HepG2 (cell line): ENCODE measurements at regions not wholly inside any gene's neighbourhood (a gene's known extent, or its start where the extent isn't known, plus 50 kb on each side); places are given as distances from the start of the nearest gene placed in this dataset.

ENCODE experiments used
- ATAC-seq: fragments of 200-7000 bp; cut with Tn5 transposase; 3 replicates; pipeline ENCODE4 v1.9.1; 2020; ENCODE audit warnings: mild to moderate bottlenecking, moderate library complexity
- BruUV-seq: library from RNA; stranded (reverse); fragments of 400-500 nt; replicated peaks from 2 replicates; lab custom pipeline; 2021; lab: Mats Ljungman, UMichigan
- CTCF ChIA-PET: fragments of 300-600 bp; formaldehyde crosslinking; extraction: SDS; loops from one replicate; lab custom pipeline; 2021; ENCODE audit warnings: low total read pairs, inconsistent platforms, low intra/inter-chr PET ratio; lab: Yijun Ruan, JAX
- POLR2A ChIA-PET: fragments of 350-600 bp; sonication (Branson Sonifier 250); formaldehyde crosslinking; loops from one replicate; lab custom pipeline; 2020; ENCODE audit warnings: antibody characterized with exemption, inconsistent platforms; lab: Yijun Ruan, JAX
- DNase-seq: peaks from one replicate; pipeline ENCODE4 v3.0.0-alpha.2; 2015; ENCODE audit warnings: low spot score
- FAIRE-seq: peaks from 3 replicates; lab custom pipeline; 2011; peaks lifted over from hg19 to GRCh38; lab: Jason Lieb, UNC
- H2AFZ ChIP-seq: one replicate; pipeline ENCODE4 v1.6.1; 2011; ENCODE audit warnings: low read length, inconsistent platforms
- H3K27ac ChIP-seq: fragments of 300-600 bp; 3 replicates; pipeline ENCODE4 v1.8.0; 2011; ENCODE audit warnings: mixed run types, mild to moderate bottlenecking, mixed read lengths, low read length, inconsistent platforms; ENCODE audit not compliant: insufficient read depth; ENCODE audit errors: extremely low read length
- H3K27me3 ChIP-seq, 2 experiments: fragments of 200-600 bp in 1 of 2; 2 replicates in 1 of 2; 3 replicates in 1 of 2; pipeline versions ENCODE4 v1.6.0 to v1.8.0; 2011; ENCODE audit warnings: low read length in 2 of 2, mild to moderate bottlenecking in 2 of 2, moderate library complexity in 2 of 2, inconsistent platforms in 1 of 2; ENCODE audit not compliant: insufficient read depth in 2 of 2, control insufficient read depth in 1 of 2
- H3K36me3 ChIP-seq, 2 experiments: fragments of 200-600 bp in 1 of 2; replicated peaks in 1 of 2; 2 replicates in 1 of 2; 3 replicates in 1 of 2; pipeline versions ENCODE4 v1.5.1 to v1.8.0; 2011; ENCODE audit warnings: low read length in 2 of 2, inconsistent platforms in 1 of 2; ENCODE audit not compliant: insufficient read depth in 2 of 2, control insufficient read depth in 1 of 2
- H3K4me1 ChIP-seq: 2 replicates; pipeline ENCODE4 v1.5.1; 2012; ENCODE audit warnings: low read length, inconsistent platforms; ENCODE audit not compliant: insufficient read depth
- H3K4me2 ChIP-seq: 2 replicates; pipeline ENCODE4 v1.6.0; 2011; ENCODE audit warnings: low read depth, low read length, inconsistent platforms
- H3K4me3 ChIP-seq, 3 experiments: fragments of 200-600 bp in 1 of 3; sonication (generic), shearing (Covaris generic) in 1 of 3; replicated peaks in 1 of 3; 2 replicates each; pipeline ENCODE4 v1.5.1; 2011 to 2016; ENCODE audit warnings: low read length in 3 of 3, inconsistent platforms in 2 of 3, low read depth in 2 of 3, mild to moderate bottlenecking in 2 of 3, control low read depth in 1 of 3, mixed read lengths in 1 of 3; ENCODE audit not compliant: insufficient read depth in 1 of 3
- H3K79me2 ChIP-seq: one replicate; pipeline ENCODE4 v1.6.1; 2011; ENCODE audit warnings: low read length, inconsistent platforms; ENCODE audit not compliant: insufficient read depth
- H3K9ac ChIP-seq: 2 replicates; pipeline ENCODE4 v1.6.0; 2011; ENCODE audit warnings: mild to moderate bottlenecking, low read depth, low read length, inconsistent platforms; ENCODE audit not compliant: insufficient read depth
- H3K9me3 ChIP-seq: 2 replicates; pipeline ENCODE4 v1.5.1; 2012; ENCODE audit warnings: mild to moderate bottlenecking, low read length
- H4K20me1 ChIP-seq: 2 replicates; pipeline ENCODE4 v1.6.0; 2011; ENCODE audit warnings: inconsistent platforms, mild to moderate bottlenecking, low read length, moderate library complexity; ENCODE audit not compliant: insufficient read depth
- ATM ChIP-seq: fragments of 450-650 bp; IDR thresholded peaks from 2 replicates; pipeline ENCODE4 v1.7.1; 2017; ENCODE audit warnings: mild to moderate bottlenecking, borderline replicate concordance
- BRD4 ChIP-seq: sonication (generic); formaldehyde crosslinking; IDR thresholded peaks from 2 replicates; pipeline ENCODE4 v1.4.0; 2020; ENCODE audit warnings: missing genetic modification reagents
- FUBP1 ChIP-seq: sonication (generic); formaldehyde crosslinking; IDR thresholded peaks from 2 replicates; pipeline ENCODE4 v1.5.1; 2020; ENCODE audit warnings: missing genetic modification reagents, mild to moderate bottlenecking, borderline replicate concordance
- REXO4 ChIP-seq: sonication (generic); formaldehyde crosslinking; IDR thresholded peaks from 2 replicates; pipeline ENCODE4 v1.8.0; 2022; ENCODE audit warnings: missing genetic modification reagents, mild to moderate bottlenecking, borderline replicate concordance
- STAT5B ChIP-seq: sonication (generic); formaldehyde crosslinking; IDR thresholded peaks from 2 replicates; pipeline ENCODE4 v1.4.0; 2020; ENCODE audit warnings: missing genetic modification reagents
- THAP9 ChIP-seq: sonication (generic); formaldehyde crosslinking; IDR thresholded peaks from 2 replicates; pipeline ENCODE4; 2020; ENCODE audit warnings: missing genetic modification reagents, mild to moderate bottlenecking, borderline replicate concordance
- TSC22D2 ChIP-seq: sonication (generic); formaldehyde crosslinking; IDR thresholded peaks from 2 replicates; pipeline ENCODE4 v1.5.1; 2020; ENCODE audit warnings: missing genetic modification reagents, mild to moderate bottlenecking, borderline replicate concordance
- XRCC5 ChIP-seq: fragments of 200-400 bp; formaldehyde crosslinking; optimal IDR thresholded peaks from 2 replicates; pipeline ENCODE3; 2017; ENCODE audit warnings: mild to moderate bottlenecking, low read length
- ZBTB33 ChIP-seq: sonication (generic); formaldehyde crosslinking; IDR thresholded peaks from 2 replicates; pipeline ENCODE4 v1.4.0; 2020; ENCODE audit warnings: missing genetic modification reagents
- ZNF33A ChIP-seq: sonication (generic); formaldehyde crosslinking; IDR thresholded peaks from 2 replicates; pipeline ENCODE4 v1.5.1; 2020; ENCODE audit warnings: missing genetic modification reagents, mild to moderate bottlenecking, moderate library complexity, borderline replicate concordance
- ZNF616 ChIP-seq: sonication (generic); formaldehyde crosslinking; IDR thresholded peaks from 2 replicates; pipeline ENCODE4 v1.5.0; 2020; ENCODE audit warnings: low read depth, mild to moderate bottlenecking, missing genetic modification reagents
- WGBS: methylation state at CpG from one replicate; pipeline ENCODE4 v1.1.6; 2017; ENCODE audit warnings: low lambda C conversion rate; 5-methylcytosine and 5-hydroxymethylcytosine counted together
- in situ Hi-C: cut with HindIII; loops from 2 replicates; pipeline ENCODE4 v1.10.0; 2017; ENCODE audit warnings: low pct_unique_long_range_greater_than_20kb; ENCODE audit not compliant: extremely low pct_ligation_motif_present
- intact Hi-C: fragments of 100-400 bp; cut with micrococcal nuclease; formaldehyde crosslinking; loops from one replicate; pipeline ENCODE4 v1.10.0; 2022; ENCODE audit not compliant: unreplicated experiment
- TF ChIP-seq, protein P1 (sequence below): sonication (generic); formaldehyde crosslinking; IDR thresholded peaks from 2 replicates; pipeline ENCODE4 v1.4.0; 2020; ENCODE audit warnings: missing genetic modification reagents

DNA sequence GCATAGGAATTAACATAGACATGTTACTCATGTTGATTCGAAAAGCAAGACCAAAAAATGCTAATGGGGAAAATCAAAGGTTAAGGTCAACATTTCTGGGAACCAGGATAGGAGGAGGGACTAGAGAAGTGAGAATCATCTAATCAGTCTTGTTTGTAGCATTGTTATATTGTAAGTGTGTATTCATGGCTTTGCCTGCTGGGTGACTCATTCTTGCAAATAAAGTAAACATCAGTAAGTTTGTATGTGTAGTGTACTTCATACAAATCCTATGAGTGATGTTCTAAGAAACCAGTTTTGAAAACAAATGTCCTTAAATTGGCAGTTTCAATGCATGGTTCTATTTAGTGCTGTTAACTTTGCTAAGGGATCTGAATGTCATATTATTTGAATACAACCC, 79.0 kb upstream of the TMEM252 start (continued):
- no peak for TF ChIP-seq ZBTB33
- TF ChIP-seq, protein P1, sequence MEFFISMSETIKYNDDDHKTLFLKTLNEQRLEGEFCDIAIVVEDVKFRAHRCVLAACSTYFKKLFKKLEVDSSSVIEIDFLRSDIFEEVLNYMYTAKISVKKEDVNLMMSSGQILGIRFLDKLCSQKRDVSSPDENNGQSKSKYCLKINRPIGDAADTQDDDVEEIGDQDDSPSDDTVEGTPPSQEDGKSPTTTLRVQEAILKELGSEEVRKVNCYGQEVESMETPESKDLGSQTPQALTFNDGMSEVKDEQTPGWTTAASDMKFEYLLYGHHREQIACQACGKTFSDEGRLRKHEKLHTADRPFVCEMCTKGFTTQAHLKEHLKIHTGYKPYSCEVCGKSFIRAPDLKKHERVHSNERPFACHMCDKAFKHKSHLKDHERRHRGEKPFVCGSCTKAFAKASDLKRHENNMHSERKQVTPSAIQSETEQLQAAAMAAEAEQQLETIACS (CRISPR knock-in tag), result no peak
- no peak for TF ChIP-seq XRCC5

GRCh38 chr9:68625559-68625958, 79.5 kb upstream of the PIP5K1B start:
- no peaks in the 10 kb centered on the region for H3K4me1 ChIP-seq
- WGBS, result 12% methylated on average over 5 of the region's 5 CpGs
- TF ChIP-seq FUBP1 (CRISPR knock-in tag) (no peak), BRD4 (CRISPR knock-in tag) (no peak), TSC22D2 (CRISPR knock-in tag) (no peak), ZNF616 (CRISPR knock-in tag) (no peak), THAP9 (CRISPR knock-in tag) (no peak), ZNF33A (CRISPR knock-in tag) (no peak), REXO4 (no peak), ATM (no peak), STAT5B (CRISPR knock-in tag) (no peak)
- no peak for FAIRE-seq
- ChIA-PET CTCF (no interaction called here), POLR2A (no interaction called here)
- H3K4me2 ChIP-seq, result no peak overlapping the region
- in situ Hi-C loops, result no loop called here
- intact Hi-C loops, result no loop called here
- no peak for ATAC-seq
- no peaks in the 10 kb centered on the region for H3K9me3 ChIP-seq
- H3K27ac ChIP-seq, result no peak overlapping the region
- DNase-seq, result no peak
- H2AFZ ChIP-seq, result no peak overlapping the region
- H3K4me3 ChIP-seq, result no peak overlapping the region
- H3K79me2 ChIP-seq, result no peaks in the 10 kb centered on the region
- peaks cover 0 to 4% of the 10 kb centered on the region in 2 experiments; a peak in 2 of 5 replicates for H3K27me3 ChIP-seq
- H3K9ac ChIP-seq, result no peak overlapping the region
- H3K36me3 ChIP-seq, result no peaks in the 10 kb centered on the region
- H4K20me1 ChIP-seq, result no peaks in the 10 kb centered on the region
- no TSS peak for BruUV-seq
